Renal cortical epithelial cell (primary cell): ENCODE measurements at regions not wholly inside any gene's neighbourhood (a gene's known extent, or its start where the extent isn't known, plus 50 kb on each side); places are given as distances from the start of the nearest gene placed in this dataset.
A peak's percentile ranks its signal among the peaks of the same experiment; 100 is the strongest.
"Not testable (repeated sequence)": the region's sequence is repeated elsewhere in the genome, so short reads cannot be mapped to it uniquely, and the experiment has no call there.

Experiments
- DNase-seq: peaks from one replicate; pipeline ENCODE4 v3.0.0-alpha.2; 2011; ENCODE audit warnings: low read depth

DNA sequence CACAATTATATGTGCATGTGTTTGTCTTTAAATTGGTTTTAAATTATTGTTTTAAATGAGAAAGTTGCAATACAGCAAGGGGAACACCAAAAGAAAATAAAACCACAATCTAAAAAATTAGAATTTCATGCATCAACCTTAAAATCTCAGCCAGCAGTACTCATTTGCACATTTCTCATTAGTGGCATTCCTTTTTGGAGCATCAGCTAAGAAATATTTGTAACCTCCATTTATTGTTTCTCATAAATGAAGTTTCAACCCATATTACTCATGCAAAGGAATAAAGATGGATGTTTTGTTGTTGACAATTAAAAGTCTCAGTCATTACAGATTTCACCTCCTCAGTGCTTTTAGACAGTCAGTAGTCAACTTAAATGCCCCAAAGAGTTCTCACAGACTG, 160.1 kb downstream of the TBX15 start:
- DNase-seq: no peak

DNA sequence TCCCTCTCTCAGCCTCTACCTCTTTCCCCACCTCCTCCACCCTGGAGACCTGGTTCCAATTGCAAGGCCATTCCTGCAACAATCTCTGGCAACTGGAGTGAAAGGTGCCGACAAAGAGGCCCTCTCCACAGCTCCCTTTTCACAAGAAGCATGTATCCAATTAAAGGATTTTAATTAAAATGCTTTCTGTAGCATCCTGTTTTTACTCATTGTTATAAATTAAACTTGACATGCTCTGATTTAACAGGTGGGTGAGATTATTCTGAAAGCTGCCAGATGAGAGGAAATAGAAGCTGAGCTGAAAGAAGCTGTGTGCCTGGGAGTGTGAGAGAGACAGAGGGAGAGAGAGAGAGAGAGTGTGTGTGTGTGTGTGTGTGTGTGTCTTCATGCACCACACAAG, 160.5 kb downstream of the TBX15 start:
- DNase-seq: no peak

DNA sequence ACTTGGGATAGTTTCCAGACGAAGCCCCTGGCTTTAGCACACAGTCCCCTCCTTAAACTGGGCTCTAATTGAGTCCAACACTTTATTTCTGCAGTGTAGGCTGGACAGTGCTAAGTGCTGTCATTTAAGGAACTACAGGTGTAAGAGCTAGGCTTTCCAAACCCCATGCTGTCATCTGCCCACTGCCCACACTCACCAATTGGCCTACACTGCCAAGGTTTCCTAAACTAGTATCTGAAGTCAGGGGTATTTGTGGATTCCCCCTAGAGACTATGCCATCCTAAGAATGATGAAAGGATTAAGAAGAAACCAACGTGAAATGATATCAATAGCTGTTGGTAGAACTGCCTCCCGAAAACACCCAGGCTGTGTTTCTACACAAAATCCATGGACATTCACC, 160.9 kb downstream of the TBX15 start:
- DNase-seq: no peak

DNA sequence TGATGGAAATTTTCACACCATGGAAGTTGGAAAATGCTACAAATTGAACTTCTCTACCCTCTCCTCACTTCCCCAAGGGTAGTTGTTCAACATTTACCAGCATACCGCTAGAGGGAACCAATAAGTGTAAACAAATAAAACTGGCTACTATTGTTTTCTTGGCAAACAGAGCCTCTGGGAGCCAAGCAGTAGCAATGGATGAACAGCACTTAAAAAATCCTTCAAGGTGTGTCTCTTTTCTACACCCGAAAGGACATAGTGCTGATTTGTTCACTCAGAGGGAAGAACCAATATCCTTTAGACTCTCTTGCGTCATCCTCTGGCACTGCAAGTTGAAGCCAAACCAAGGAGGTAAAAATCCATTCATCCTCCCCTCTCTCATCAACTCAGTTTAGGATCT, 161.5 kb downstream of the TBX15 start:
- DNase-seq: peak; percentile 28

DNA sequence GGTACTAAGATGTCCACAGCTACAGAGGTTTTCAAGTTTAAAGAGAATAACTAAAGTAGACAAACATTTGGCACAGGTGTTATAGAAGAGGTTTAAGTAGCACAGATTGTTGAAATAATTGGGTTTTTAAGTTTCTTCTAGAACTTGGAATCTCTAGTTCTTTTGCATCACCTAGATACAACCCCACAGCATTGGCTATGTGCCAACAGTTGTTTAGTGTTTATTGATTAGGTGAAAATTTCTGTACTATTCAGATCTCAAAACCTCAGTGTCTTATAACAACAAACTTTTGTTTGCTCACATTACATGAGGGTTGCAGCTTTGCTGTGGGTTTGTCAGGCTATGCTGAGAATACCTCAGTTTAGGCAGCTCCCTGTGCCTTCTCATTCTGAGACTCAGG, 162.5 kb downstream of the TBX15 start:
- no peak for DNase-seq

DNA sequence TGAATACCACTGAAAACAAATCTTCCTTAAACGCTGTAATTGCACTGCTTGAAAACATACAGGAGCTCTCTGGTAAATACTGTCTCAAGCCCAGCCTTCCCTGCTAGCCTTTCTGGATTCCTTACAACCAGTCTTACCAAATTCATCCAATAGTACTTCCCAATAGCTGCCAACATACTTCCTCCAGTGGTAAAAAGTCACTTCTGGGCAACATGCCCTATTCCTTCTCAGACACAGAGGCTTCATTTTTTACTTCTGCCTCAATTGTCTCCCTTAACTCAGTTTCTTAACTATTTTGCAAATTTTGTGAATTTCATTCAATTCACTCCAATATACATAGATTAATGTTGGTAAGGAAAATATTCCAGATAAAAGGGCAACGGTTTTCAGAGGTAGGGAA, 166.3 kb downstream of the TBX15 start:
- peak; percentile 21 for DNase-seq

DNA sequence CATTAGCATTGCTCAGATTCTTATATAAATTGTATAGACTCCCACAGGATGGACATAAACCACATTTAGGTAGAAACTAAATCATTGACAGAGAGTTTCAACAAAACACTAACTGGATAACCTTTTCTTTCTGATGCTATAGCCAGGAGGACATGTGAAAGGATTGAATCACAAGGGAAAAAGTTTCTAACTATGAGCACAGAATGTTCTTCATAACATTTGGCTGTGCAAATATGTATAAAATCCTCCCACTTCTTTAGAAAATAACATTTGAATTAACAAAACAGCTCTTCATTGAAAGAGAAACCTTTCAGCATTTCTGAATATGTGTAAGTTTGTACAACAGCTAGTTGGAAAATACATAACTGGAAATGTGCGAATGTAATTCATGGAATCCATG, 167.3 kb downstream of the TBX15 start:
- DNase-seq: no peak

DNA sequence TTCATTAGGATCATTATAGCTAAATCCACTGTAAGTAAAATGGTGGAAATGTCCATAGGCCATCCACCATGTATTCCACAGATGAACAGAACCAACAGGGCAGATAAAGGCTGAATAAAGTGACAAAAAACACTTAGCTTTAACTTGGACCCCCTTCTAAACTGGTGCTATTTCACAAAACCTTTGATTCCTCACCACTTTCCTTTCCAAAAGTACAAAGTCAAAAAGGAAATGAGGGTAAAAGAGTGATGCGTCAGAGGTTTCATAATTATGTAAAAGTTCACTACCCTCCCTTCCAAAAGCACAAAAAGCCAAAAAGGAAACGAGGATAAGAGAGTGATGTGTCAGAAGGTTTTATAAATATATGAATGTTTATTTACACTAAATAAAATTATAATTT, 172.2 kb downstream of the TBX15 start:
- no peak for DNase-seq

DNA sequence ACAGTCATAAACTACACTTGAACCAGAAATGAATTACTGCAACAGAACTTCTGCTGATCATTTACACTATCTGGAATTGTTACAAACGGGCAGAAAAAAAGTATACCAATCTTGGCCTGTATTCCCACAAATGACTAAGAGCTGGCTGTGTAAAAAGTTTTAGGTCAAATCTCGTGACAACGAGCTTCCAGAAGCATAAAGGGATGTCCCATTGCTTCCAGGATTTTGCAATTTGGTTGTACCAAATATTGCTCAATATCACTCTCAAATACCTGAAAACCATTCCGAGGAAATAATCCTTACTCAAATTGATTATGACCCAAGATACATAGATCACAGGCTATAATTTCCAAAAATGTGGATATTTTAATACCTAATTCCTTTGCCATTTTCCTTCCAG, 175.6 kb downstream of the TBX15 start:
- no peak for DNase-seq

DNA sequence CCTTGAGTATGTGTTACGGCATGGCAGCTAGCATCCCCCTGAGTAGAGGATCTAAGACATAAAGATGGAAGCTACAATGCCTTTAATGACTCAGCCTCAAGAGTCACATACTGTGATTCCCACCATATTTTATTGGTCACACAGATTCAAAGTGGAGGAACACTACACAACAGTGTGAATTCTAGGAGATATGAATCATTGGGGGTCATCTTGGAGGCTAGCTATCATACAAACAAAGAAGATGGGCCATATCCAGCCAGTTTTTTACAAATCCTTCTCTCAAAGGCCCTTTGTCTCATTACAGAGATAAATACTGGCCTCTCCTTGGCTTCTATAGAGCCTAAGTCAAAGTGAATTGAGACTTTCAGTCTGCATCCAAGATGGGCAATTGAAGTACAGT, 177.0 kb downstream of the TBX15 start:
- DNase-seq: no peak

DNA sequence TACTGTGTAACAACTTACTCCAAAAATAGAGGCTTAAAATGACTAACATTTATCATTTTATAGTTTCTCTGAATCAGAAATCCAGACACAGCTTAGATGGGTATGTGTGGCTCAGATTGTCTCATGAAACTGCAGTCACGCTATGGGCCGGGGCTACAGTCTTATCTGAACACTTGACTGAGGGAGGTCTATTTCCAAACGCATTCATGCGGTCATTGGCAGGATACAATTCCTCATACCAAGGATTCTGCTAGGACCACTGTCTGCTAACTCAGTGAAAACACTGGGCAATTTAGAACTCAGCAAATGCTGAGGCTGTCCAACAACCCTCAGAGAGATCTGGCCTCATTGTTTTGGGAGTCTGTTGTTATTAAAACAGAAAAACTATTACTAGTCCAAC, 178.6 kb downstream of the TBX15 start:
- DNase-seq: no peak

DNA sequence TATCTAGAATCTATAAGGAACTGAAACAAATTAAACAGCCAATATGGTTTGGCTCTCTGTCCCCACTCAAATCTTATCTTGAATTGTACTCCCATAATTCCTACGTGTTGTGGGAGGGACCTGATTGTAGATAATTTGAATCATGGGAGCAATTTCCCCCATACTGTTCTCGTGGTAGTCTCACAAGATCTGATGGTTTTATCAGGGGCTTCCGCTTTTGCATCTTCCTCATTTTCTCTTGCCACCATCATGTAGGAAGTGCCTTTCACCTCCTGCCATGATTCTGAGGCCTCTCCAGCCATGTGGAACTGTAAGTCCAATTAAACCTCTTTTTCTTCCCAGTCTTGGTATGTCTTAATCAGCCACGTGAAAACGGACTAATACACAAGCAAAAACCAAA, 185.0 kb downstream of the TBX15 start:
- not testable (repeated sequence) for DNase-seq

DNA sequence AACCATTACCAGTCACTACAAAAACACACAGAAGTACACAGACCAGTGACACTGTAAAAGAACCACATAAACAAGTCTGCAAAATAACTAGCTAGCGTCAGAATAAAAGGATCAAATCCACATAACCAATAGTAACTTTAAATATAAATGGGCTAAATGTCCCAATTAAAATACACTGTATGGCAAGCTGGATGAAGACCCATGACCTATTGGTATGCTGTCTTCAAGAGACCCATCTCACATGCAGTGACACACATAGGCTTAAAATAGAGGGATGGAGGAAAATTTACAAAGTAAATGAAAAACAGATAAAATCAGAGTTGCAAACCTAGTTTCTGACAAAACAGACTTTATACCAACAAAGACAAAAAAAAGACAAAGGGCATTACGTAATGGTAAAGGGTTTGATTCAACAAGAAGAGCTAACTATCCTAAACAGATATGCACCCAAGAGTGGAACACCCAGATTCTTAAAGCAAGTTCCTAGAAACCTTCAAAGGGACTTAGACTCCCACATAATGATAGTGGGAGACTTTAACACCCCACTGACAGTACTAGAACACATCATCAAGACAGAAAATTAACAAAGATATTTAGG, 196.9 kb downstream of the TBX15 start:
- DNase-seq: no peak

DNA sequence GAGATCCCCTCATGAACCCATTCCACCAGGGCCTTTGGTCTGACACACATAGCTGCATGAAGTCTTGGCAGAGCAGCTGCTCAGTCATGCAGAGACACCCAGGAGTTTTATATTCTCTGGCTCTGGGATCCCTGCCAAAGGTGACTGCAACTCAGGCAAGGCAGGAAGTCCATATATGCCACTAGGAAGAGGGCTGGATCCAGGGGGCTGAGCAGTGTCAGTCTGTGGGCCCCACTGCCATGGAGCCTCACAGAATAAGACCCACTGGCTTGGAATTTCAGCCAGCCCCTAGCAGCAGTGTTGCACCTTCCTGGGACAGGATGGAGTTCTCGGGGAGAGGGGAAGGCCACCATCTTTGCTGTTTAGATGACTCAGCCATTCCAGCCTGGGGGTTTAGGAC, 199.7 kb downstream of the TBX15 start:
- DNase-seq: peak; percentile 98

DNA sequence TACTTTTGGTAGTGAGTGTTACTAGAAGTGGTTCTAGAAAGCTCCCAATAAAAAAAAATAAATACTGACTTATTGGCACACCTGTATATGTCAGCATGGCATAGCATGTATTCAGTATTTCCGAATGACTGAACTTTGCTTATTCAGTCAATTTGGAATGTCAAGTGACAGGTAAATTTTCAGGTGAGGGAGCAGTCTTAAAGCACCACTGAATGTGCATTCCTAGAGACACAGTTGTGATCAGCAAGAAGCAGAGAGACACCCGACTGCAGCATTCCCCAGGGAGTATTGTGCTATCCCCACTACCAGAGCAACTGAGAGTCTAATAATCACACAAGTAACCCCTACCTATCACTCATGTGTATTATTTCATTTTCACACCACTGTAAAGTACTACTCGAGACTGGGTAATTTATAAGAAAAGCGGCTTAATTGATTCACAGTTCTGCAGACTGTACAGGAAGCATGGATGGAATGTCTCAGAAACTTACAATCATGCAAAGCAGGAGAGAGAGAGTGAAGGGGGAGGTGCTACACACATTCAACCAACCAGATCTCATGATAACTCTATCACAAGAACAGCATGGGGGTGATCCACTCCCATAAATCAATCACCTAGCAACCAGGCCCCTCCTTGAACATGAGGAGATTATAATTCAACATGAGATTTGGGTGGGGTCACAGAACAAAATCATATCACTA, 201.5 kb downstream of the TBX15 start:
- peak; percentile 57 for DNase-seq

DNA sequence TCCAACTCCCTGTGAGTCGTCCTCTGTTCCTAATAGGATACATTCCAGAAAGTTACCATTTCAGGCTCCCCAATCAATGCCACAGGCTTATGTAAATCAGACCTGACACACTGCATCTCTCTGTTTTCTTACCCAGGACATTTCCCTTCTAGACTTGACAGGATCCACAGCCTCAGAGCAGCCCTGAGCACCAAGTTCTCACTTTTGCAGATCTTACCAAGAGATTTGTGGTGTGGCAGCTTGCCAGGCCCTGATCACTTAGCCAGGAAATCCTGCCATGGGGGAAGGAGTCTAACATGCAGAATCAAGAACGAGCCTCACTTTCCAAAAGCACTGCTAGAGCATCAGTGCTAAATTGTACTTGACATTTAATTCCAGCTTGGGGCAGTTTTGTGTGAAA, 202.9 kb downstream of the TBX15 start:
- DNase-seq: peak; percentile 78

DNA sequence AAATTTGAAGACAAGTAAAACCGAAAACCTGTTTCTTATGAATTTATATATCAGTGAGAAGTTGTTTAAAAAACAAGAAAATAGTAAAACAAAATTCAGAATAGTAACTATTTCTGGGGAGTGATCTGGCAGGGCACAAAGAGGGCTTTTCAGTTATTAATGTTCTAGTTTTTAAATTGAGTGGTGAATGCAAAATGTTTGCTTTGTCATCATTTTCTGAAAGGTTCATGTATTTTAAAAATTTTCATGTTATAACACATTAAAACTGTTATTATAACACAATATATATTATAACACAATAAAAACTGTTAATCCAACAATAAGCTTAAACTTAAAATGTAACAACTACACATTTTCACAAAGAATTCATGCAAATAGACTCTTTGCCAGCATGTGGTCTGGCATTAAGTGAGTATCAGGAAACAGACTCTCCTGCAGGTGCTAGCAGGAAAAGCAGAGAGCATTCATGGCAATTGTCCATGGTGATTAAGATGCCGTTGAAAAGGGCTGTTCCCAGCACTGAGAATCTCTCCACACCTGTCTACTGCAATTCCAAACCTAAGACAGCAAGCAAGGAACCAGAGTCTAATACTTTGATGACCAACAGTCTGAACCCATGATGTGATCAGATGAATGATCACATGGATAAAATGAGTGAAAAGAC, 204.9 kb downstream of the TBX15 start:
- DNase-seq: peak; percentile 27

DNA sequence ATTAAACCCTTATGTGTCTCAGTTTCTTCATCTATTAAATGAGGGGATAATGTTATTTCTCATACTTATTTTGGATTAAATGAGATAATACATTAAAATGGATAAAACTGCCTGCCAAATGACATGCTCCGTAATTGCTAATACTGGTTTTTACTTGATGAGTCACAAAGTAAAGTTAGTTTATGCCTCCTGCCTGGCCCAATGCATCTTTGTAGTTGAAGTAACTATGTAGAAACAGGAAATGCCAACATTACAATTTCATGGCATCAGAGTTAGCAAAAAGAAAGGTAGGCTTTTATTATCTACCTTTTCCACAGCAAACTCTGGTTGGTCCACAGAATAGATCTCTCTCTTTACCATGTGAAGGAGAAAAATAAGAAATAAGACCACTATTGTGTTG, 214.5 kb downstream of the TBX15 start:
- DNase-seq: peak; percentile 71

DNA sequence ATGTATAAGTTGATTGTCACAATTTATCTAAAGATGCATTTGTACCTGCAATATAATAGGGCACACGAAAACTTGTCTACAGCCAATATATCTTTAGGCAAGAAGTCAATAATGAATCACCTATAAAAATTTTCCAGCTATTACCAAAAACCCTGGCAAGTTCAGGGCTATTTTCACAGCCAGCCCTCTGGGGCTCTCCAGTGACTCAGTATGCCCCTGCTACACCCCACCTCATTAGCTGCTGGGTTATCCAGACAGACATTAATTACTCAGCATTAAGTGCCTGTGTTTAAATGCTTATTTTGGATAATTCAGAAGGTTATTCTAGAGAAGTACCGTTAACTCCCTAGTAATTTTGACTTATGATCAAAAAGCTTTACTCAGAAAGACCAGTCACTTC, 220.2 kb downstream of the TBX15 start:
- peak; percentile 64 for DNase-seq

DNA sequence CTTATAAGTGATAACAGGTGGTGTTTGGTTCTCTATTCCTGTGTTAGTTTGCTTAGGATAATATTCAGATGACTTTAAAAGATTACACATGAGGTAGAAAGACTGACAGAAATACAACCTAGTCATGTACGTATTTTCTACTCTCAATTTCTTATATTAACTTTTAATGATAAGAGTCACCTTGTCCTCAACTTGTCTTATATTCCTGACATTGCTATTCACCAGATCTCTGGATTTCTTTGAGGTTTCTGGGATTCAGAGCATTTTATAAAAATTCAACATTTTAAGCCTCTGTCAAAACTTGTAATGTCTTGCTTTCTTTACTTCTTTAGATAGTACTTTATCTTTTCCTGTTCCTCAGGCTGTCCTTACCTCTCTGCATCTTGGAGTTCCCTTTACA, 234.2 kb downstream of the TBX15 start:
- DNase-seq: no peak

DNA sequence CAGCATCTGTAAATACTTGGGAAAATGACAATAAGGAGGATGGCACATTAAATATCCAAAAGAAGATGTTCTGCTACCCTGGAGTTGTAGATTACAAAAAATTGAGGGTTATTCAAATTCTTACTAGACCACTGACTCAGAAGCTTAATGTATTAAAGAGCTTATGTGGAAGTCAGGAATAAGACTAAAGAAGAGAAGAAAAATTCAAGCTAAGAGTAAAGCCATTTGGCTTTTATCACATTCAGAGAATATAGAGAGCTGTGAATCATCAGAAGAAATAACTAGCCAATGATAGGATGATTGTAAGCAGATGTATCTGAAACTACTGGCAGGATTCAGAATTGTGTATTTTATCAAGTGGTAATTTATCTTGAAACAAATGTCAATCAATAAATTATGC, 237.0 kb downstream of the TBX15 start:
- DNase-seq: no peak

DNA sequence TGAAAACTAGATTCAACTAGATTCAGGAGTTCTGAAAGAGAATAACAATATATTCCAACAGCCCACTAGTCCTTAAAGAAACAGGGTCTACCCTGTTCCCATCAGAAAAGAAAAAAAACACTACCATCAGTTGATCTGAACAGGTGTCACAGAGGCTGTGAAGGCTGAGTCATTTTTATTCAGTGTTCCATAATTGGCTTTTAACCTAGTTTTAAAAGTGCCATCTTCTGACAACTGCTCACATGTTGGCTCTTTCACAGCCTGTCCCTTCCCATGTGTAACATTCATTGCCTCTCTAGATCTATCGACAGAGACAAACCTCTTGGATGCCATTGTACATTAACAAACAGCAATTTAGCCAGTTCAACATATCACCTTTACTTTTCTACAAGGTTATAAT, 243.7 kb downstream of the TBX15 start:
- no peak for DNase-seq

DNA sequence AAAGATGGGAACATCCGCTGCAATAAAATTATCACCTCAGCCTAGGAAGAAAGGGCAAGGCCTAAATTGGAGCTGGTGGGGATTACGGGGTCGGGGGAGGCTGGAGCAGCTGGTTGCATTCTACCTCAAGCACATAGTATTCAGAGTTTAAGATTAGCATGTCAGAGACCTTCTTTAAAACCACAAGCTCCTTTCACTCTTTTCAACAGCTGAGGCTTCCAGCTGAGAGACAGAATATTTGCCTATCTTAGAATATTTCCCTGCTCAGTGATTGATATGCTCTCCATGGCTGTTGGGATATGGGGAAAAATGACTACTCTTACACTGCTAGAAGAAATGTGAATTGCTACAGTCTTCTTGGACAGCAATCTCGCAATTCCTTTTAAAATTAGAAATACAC, 248.6 kb downstream of the TBX15 start:
- DNase-seq: no peak

DNA sequence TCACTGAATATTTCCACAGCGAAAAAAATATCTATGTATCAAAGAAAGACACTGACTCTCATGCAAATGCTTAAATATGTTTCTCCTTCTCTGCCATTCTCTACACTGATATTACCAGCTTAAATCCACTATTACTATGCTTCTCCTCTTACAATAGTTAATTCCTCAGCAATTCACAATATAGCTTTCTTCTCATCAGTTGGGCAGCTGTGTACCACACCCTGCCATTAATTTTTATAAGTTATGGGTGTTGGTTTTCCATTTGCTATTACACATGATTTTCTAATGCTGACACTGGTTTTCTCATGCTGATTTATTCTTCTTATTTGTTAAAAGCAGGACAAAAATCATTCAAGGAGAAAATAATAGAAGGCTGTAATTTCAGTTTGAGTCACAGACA, 251.8 kb downstream of the TBX15 start:
- no peak for DNase-seq
